C4-2B (cell line): ENCODE measurements at regions not wholly inside any gene's neighbourhood (a gene's known extent, or its start where the extent isn't known, plus 50 kb on each side); places are given as distances from the start of the nearest gene placed in this dataset.

Source experiments
- H3K27ac ChIP-seq: fragments of 450-650 bp; 2 replicates; pipeline ENCODE4 v1.5.1; 2017
- CTCF ChIP-seq: fragments of 450-650 bp; conservative IDR thresholded peaks from 2 replicates; pipeline ENCODE4 v1.5.1; 2017; ENCODE audit warnings: mild to moderate bottlenecking
- ZFX ChIP-seq: fragments of 450-650 bp; IDR thresholded peaks from 2 replicates; pipeline ENCODE4 v1.6.1; 2017

- no peak overlapping the region for H3K27ac ChIP-seq
- TF ChIP-seq CTCF (no peak), ZFX (no peak)
Observed at GRCh38 chr18:39705362-39705761, 2139.8 kb upstream of the CELF4 start.

DNA sequence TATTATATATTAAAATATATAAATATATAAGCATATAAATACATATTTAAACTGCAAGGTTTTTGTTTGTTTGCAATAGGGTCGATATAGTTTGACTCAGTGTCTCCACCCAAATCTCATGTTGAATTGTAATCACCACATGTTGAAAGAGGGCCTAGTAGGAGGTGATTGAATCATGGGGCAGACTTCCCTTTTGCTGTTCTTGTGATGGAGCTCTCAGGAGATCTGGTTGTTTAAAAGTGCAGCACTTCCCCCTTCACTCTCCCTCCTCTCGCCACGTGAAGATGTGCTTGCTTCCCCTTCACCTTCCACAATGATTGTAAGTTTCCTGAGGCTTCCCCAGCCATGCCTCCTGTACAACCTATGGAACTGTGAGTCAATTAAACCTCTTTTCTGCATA is 2137.3 kb upstream of the CELF4 start:
- no peak for TF ChIP-seq ZFX
- TF ChIP-seq CTCF = no peak

DNA sequence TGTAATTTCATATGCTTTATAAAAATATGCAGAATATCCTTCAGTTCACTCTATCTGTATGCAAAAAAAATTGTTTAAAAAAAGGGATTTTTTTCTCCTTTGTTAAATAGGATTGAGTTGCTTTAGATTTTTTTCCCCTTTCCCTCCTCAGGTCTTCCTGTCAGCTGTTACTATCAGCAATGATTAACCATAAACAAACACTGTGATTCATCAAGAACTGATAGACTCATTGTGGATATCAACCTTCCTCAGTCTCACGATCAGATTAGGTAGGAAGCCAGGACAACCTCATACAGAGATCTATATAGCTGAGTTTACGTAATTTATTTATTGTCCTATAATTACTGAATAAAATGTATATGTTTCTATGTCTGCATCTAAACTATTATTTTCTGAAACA is 2136.2 kb upstream of the CELF4 start:
- no peak for TF ChIP-seq ZFX
- no peak for TF ChIP-seq CTCF
- H3K27ac ChIP-seq = no peak overlapping the region

More for the DNA sequence above, 2137.3 kb upstream of the CELF4 start:
- no peak overlapping the region for H3K27ac ChIP-seq

DNA sequence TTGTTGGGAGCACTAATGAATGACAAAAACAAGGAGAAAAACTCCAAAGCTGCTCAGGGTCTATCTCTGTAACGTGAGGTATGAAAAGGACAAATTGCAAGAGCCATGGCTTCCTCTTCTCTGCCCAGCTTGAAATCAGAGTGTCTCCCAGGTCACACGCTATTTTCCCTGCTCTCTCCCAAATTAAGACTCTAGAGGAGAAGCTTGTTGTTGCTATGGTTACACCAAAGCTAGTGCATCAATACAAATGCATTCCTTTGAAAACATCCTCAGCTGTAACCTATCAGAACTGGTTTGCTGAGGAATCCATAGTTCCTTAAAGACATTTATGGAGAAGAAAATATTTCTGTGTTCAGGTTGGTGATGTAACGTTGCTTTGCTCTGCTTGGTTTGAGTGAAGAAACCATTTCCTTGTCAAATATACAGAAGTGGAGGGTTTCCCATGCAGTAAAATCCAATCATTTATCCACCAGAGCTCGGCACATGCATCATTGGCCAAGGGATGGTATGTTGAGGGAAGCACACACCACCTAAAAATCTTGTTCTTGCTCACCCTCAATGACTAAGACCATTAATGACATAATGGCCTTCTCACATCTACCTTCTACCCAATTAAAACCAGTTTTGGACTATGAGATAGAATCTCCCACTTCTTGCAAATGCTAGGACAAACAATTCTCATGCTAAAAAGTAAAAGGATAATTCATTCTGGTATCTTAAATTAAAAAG is 2135.6 kb upstream of the CELF4 start:
- no peak overlapping the region for H3K27ac ChIP-seq
- TF ChIP-seq CTCF (no peak), ZFX (no peak)

GRCh38 chr18:39699340-39699964 is 2133.9 kb upstream of the CELF4 start:
- no peak for TF ChIP-seq CTCF
- TF ChIP-seq ZFX = no peak
- H3K27ac ChIP-seq = no peak overlapping the region

DNA sequence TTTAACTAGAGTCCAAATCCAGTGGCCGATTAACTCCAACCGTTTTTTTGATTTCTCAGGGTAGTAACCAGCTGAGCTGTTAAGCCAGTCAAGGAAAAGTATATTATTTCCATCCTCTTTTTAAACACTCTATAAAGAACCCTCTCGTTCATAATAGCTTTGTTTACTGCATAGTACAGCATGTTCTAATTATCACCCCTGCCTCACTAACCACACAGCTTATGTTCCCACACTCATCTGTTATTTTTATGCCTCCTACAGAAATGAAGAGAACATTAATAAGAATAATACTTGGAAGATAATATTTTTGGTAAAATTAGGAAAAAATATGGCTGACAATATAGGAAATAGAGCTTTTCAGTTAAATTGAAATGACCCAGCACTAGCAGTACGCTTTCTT is 2132.8 kb upstream of the CELF4 start:
- TF ChIP-seq ZFX (no peak), CTCF (no peak)
- H3K27ac ChIP-seq = no peak overlapping the region

GRCh38 chr18:39693359-39693758 is 2127.8 kb upstream of the CELF4 start:
- no peak overlapping the region for H3K27ac ChIP-seq
- no peak for TF ChIP-seq CTCF
- TF ChIP-seq ZFX = no peak
